ENCODE measurements at regions not wholly inside any gene's neighbourhood (a gene's known extent, or its start where the extent isn't known, plus 50 kb on each side); places are given as distances from the start of the nearest gene placed in this dataset.

GRCh38 chr4:179291657-179292056 lies 1849.4 kb upstream of the AGA start:
- POLR2A ChIA-PET, result no interaction called here
- H3K27me3 Mint-ChIP-seq (ENCODE audit: insufficient read depth, unreplicated experiment), result no peaks in the 10 kb centered on the region
- H3K4me3 ChIP-seq (ENCODE audit: low read depth, low read length), result no peak overlapping the region
- H3K36me3 Mint-ChIP-seq (ENCODE audit: insufficient read depth, unreplicated experiment), result no peaks in the 10 kb centered on the region
- no peaks in the 10 kb centered on the region for H3K27me3 ChIP-seq (replicated peaks; ENCODE audit: control insufficient read depth, insufficient read depth, low read length)
- BruUV-seq (replicated peaks), result no TSS peak
- CTCF ChIA-PET, result no interaction called here
- H3K9me3 Mint-ChIP-seq (ENCODE audit: unreplicated experiment), result peaks cover 13% of the 10 kb centered on the region
- no peaks in the 10 kb centered on the region for H3K4me1 Mint-ChIP-seq (ENCODE audit: low read depth, unreplicated experiment)
- DNase-seq, result no peak
- no peaks in the 10 kb centered on the region for H3K4me1 ChIP-seq
- H3K27ac Mint-ChIP-seq (ENCODE audit: unreplicated experiment), result no peak overlapping the region
- no peak for TF ChIP-seq CTCF (IDR thresholded peaks at IDR 0.05; ENCODE audit: insufficient read depth in 1 of 2, low read depth in 1 of 2, low read length in 1 of 2, severe bottlenecking in 1 of 2, unreplicated experiment in 1 of 2)
- no peak overlapping the region for H3K4me3 Mint-ChIP-seq (ENCODE audit: unreplicated experiment)
- no peaks in the 10 kb centered on the region for H3K36me3 ChIP-seq (ENCODE audit: control insufficient read depth, insufficient read depth, low read length)
- no peaks in the 10 kb centered on the region for H3K9me3 ChIP-seq
- intact Hi-C loops (cut with micrococcal nuclease; ENCODE audit: unreplicated experiment), result no loop called here

- DNase-seq, result no peak
- H3K36me3 Mint-ChIP-seq (ENCODE audit: insufficient read depth, unreplicated experiment), result no peaks in the 10 kb centered on the region
- no peaks in the 10 kb centered on the region for H3K4me1 Mint-ChIP-seq (ENCODE audit: low read depth, unreplicated experiment)
- H3K4me1 ChIP-seq, result no peaks in the 10 kb centered on the region
- no peak overlapping the region for H3K4me3 Mint-ChIP-seq (ENCODE audit: unreplicated experiment)
- BruUV-seq (replicated peaks), result no TSS peak
- POLR2A ChIA-PET, result no interaction called here
- no peaks in the 10 kb centered on the region for H3K27me3 Mint-ChIP-seq (ENCODE audit: insufficient read depth, unreplicated experiment)
- CTCF ChIA-PET, result no interaction called here
- intact Hi-C loops (cut with micrococcal nuclease; ENCODE audit: unreplicated experiment), result no loop called here
- peaks cover 5% of the 10 kb centered on the region for H3K9me3 Mint-ChIP-seq (ENCODE audit: unreplicated experiment)
- H3K9me3 ChIP-seq, result no peaks in the 10 kb centered on the region
- no peak overlapping the region for H3K4me3 ChIP-seq (ENCODE audit: low read depth, low read length)
- no peaks in the 10 kb centered on the region for H3K36me3 ChIP-seq (ENCODE audit: control insufficient read depth, insufficient read depth, low read length)
- TF ChIP-seq CTCF (IDR thresholded peaks at IDR 0.05; ENCODE audit: insufficient read depth in 1 of 2, low read depth in 1 of 2, low read length in 1 of 2, severe bottlenecking in 1 of 2, unreplicated experiment in 1 of 2), result no peak
- no peaks in the 10 kb centered on the region for H3K27me3 ChIP-seq (replicated peaks; ENCODE audit: control insufficient read depth, insufficient read depth, low read length)
- no peak overlapping the region for H3K27ac Mint-ChIP-seq (ENCODE audit: unreplicated experiment)
Measured at GRCh38 chr4:179292468-179292867, 1850.2 kb upstream of the AGA start.

- BruUV-seq (replicated peaks), result no TSS peak
- DNase-seq, result peak; percentile 34 to 58
- Histone ChIP-seq H3K4me1 (no peaks in the 10 kb centered on the region), H3K36me3 (ENCODE audit: control insufficient read depth, insufficient read depth, low read length) (no peaks in the 10 kb centered on the region), H3K4me3 (ENCODE audit: low read depth, low read length) (no peak overlapping the region), H3K27me3 (replicated peaks; ENCODE audit: control insufficient read depth, insufficient read depth, low read length) (no peaks in the 10 kb centered on the region), H3K9me3 (no peaks in the 10 kb centered on the region)
- CTCF ChIA-PET, result no interaction called here
- H3K27me3 Mint-ChIP-seq (ENCODE audit: insufficient read depth, unreplicated experiment), result no peaks in the 10 kb centered on the region
- intact Hi-C loops (cut with micrococcal nuclease; ENCODE audit: unreplicated experiment), result loop anchor here (10.0 kb wide), 2 partner anchors 333 to 1753 kb away; no protein-coding TSS in a partner anchor
- POLR2A ChIA-PET, result no interaction called here
- H3K4me3 Mint-ChIP-seq (ENCODE audit: unreplicated experiment), result no peak overlapping the region
- no peaks in the 10 kb centered on the region for H3K9me3 Mint-ChIP-seq (ENCODE audit: unreplicated experiment)
- H3K36me3 Mint-ChIP-seq (ENCODE audit: insufficient read depth, unreplicated experiment), result no peaks in the 10 kb centered on the region
- no peaks in the 10 kb centered on the region for H3K4me1 Mint-ChIP-seq (ENCODE audit: low read depth, unreplicated experiment)
- H3K27ac Mint-ChIP-seq (ENCODE audit: unreplicated experiment), result no peak overlapping the region
- TF ChIP-seq CTCF (IDR thresholded peaks at IDR 0.05; ENCODE audit: insufficient read depth in 1 of 2, low read depth in 1 of 2, low read length in 1 of 2, severe bottlenecking in 1 of 2, unreplicated experiment in 1 of 2), result peak; percentile 59 to 60
Measured at GRCh38 chr4:179307297-179308136, 1865.3 kb upstream of the AGA start.

Data from Caco-2 (cell line).